GM12872 (cell line): ENCODE measurements at regions not wholly inside any gene's neighbourhood (a gene's known extent, or its start where the extent isn't known, plus 50 kb on each side); places are given as distances from the start of the nearest gene placed in this dataset.

ENCODE experiments used
- CTCF ChIP-seq: IDR thresholded peaks from 3 replicates; pipeline ENCODE4 v1.5.1; 2011; ENCODE audit warnings: low read depth, mild to moderate bottlenecking, low read length, moderate library complexity; ENCODE audit not compliant: insufficient read depth

- no peak for TF ChIP-seq CTCF
Observed at GRCh38 chr2:57527685-57528084, 518.9 kb upstream of the VRK2 start.

GRCh38 chr2:57528499-57528898, 518.1 kb upstream of the VRK2 start:
- TF ChIP-seq CTCF = no peak

GRCh38 chr2:57534358-57534757, 512.2 kb upstream of the VRK2 start:
- TF ChIP-seq CTCF = no peak

GRCh38 chr2:57536535-57537231, 509.9 kb upstream of the VRK2 start:
- TF ChIP-seq CTCF = no peak

DNA sequence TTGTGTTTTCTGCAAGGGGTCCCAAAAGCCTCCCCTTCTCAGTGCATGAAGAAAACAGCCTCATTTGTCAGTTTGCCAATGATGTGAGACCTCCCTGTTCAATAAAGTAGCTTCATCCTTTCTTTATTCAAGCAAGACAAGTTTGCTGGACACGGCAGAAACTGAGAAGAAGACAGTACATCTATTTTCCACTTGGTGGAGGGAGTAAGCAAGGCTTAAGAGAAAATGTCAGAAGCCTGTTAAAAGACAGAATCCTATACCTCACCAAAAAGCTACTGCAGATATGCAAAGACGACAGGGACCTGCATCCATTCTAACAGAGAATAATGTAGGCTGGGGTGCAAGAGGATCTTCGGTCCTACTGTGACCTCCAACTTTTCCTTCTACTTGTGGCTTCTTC, 506.8 kb upstream of the VRK2 start:
- TF ChIP-seq CTCF = no peak

DNA sequence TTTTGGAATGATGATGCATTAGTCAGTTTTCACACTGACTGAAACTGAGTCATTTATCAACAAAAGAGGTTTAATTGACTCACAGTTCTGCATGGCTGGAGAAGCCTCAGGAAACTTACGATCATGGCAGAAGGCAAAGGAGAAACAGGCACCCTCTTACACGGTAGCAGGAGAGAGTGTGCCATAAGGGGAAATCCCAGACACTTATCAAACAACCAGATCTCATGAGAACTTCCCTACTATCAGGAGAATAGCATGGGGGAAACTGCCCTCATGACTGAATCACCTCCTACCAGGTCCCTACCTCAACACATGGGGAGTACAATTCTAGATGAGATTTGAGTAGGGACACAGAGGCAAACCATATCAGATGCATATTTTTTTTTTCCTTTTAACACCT, 504.5 kb upstream of the VRK2 start:
- TF ChIP-seq CTCF = no peak

DNA sequence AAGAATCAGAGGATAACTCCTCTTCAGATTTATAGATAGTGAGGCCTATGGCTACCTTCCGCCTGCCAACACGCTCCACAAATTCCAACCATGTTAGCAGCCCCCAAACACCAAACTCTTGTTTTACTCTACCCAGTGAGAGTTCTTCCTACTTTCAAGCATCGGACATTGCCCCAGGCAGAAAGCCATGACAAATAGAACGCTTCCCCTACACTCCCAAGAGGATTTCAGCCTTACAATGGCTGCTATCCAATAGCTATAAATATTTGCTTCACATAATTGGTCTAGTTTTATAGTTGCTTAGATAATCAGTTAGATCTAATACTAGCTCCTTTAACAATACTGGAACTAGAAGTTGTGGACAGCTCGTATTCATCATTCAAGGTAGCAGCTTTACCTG, 503.4 kb upstream of the VRK2 start:
- TF ChIP-seq CTCF = no peak
